ENCODE measurements at regions not wholly inside any gene's neighbourhood (a gene's known extent, or its start where the extent isn't known, plus 50 kb on each side); places are given as distances from the start of the nearest gene placed in this dataset.

GRCh38 chr6:81194374-81194773 is 558.1 kb downstream of the TENT5A start:
- no peak overlapping the region for H3K4me3 ChIP-seq (ENCODE audit: low read length)
- TF ChIP-seq, protein P1, sequence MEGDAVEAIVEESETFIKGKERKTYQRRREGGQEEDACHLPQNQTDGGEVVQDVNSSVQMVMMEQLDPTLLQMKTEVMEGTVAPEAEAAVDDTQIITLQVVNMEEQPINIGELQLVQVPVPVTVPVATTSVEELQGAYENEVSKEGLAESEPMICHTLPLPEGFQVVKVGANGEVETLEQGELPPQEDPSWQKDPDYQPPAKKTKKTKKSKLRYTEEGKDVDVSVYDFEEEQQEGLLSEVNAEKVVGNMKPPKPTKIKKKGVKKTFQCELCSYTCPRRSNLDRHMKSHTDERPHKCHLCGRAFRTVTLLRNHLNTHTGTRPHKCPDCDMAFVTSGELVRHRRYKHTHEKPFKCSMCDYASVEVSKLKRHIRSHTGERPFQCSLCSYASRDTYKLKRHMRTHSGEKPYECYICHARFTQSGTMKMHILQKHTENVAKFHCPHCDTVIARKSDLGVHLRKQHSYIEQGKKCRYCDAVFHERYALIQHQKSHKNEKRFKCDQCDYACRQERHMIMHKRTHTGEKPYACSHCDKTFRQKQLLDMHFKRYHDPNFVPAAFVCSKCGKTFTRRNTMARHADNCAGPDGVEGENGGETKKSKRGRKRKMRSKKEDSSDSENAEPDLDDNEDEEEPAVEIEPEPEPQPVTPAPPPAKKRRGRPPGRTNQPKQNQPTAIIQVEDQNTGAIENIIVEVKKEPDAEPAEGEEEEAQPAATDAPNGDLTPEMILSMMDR (IDR thresholded peaks at IDR 0.05; ENCODE audit: insufficient read depth, low read depth, low read length, missing control alignments) = no peak
- no peak for DNase-seq (ENCODE audit: low read depth)

DNA sequence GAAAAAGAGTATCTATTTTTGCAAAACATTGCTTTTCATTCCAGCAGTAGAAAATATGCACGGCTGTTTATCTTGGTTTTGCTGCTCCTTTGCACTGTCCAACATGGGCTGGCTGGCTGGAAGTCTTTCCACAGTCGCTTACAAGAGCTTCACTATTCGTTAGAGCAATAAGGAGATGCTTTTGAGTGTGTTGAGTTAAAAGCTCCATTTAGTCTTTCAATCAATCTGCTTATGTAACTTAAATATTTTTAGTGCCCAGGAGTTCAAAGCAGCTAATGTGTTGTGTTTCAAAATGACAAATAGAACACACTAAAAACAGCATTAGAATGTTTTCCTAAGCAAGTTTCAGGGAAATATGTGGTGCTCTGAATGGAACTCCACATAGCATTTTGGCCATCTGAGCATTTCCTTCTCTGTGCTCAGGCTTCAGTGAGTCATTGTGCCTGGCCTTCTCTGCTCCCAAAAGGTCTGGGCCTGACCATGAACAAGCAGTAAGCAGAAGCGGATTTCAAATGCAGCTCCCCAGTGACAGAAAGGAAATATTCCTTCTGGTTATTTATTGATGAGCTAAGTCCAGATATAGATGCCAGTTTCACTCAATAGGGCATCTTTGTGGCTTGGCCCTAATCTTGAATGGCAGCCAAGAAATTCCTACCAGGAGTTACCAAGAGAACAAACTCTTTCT is 580.3 kb downstream of the TENT5A start:
- DNase-seq (ENCODE audit: low read depth) = peak; percentile 20
- no peak overlapping the region for H3K4me3 ChIP-seq (ENCODE audit: low read length)
- TF ChIP-seq, protein P1 (IDR thresholded peaks at IDR 0.05; ENCODE audit: insufficient read depth, low read depth, low read length, missing control alignments) = no peak

- H3K4me3 ChIP-seq (ENCODE audit: low read length) = no peak overlapping the region
- no peak for DNase-seq (ENCODE audit: low read depth)
- TF ChIP-seq, protein P1 (IDR thresholded peaks at IDR 0.05; ENCODE audit: insufficient read depth, low read depth, low read length, missing control alignments) = no peak
These were observed 583.3 kb downstream of the TENT5A start for GRCh38 chr6:81169166-81169565.

DNA sequence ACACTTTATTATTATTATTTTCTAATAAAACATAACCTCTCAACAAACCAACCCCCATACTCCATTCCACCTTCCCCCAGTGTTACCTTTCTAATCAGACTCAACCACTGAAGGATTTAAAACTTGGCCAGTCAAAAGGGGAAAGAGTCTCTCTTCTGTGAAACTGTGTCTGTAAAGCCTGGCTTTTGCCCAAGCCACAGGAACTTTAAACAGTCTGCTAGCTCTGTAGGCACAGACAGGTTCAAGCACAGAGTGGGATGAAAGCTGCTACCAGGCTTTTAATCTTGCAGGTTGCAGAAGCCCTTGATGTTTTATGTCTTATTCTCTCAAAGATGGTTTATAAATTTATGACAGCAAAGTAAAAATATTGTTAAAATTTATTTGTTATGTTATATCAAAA is 585.7 kb downstream of the TENT5A start:
- H3K4me3 ChIP-seq (ENCODE audit: low read length) = no peak overlapping the region
- TF ChIP-seq, protein P1 (IDR thresholded peaks at IDR 0.05; ENCODE audit: insufficient read depth, low read depth, low read length, missing control alignments) = no peak
- DNase-seq (ENCODE audit: low read depth) = no peak

DNA sequence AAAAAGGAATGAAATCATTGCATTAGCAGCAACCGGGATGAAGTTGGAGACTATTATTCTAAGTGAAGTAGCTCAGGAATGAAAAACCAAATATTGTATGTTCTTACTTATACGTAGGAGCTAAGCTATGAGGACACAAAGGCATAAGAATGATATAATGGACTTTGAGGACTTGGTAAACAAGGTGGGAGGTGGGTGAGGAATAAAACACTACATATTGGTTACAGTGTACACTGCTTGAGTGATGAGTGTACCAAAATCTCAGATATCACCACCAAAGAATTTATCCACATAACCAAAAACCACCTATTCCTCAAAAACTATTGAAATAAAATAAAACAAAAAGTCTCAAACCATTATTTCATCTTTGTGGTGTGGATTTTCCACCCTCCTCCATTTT is 593.5 kb downstream of the TENT5A start:
- H3K4me3 ChIP-seq (ENCODE audit: low read length) = no peak overlapping the region
- DNase-seq (ENCODE audit: low read depth) = no peak
- TF ChIP-seq, protein P1 (IDR thresholded peaks at IDR 0.05; ENCODE audit: insufficient read depth, low read depth, low read length, missing control alignments) = no peak

DNA sequence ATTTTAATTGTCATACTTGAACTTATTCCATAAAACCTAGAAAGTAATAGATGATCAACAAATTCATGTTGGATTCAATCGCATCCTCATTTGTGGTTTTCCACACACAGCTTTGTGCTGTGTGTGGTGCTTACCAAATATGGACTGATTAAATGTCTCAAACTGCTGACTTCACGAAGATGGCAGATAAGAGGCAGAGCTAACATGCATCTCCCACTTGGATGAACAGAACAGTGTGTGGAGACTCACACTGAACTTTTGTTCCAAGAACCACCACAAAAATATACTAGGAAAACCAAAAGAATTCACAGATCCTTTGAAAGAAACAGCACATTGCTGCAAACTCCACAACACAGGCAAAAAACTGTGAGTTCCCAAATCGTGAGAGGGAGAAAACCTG is 603.7 kb downstream of the TENT5A start:
- TF ChIP-seq, protein P1 (IDR thresholded peaks at IDR 0.05; ENCODE audit: insufficient read depth, low read depth, low read length, missing control alignments) = no peak
- no peak overlapping the region for H3K4me3 ChIP-seq (ENCODE audit: low read length)
- no peak for DNase-seq (ENCODE audit: low read depth)

DNA sequence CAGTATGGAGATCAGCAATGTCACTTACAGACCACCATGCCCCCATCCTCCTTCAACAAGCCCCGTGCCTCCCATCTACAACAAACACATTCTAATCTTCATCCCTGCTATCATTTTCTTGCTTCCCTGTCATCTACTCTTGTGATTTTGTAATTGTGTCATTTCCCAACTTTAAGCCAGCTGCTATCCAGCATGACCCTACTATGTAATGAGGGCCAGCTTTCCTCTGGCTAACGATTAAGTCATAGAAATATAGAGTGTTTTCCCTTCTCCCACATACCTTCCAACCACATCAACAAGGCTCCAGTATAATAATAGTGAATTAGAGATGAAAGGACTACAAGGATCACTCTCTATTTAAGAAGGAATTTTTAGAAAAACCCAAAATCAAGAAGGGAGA is 607.0 kb downstream of the TENT5A start:
- no peak overlapping the region for H3K4me3 ChIP-seq (ENCODE audit: low read length)
- TF ChIP-seq, protein P1 (IDR thresholded peaks at IDR 0.05; ENCODE audit: insufficient read depth, low read depth, low read length, missing control alignments) = no peak
- DNase-seq (ENCODE audit: low read depth) = no peak

Data from epithelial cell of esophagus (primary cell).